ENCODE measurements at regions not wholly inside any gene's neighbourhood (a gene's known extent, or its start where the extent isn't known, plus 50 kb on each side); places are given as distances from the start of the nearest gene placed in this dataset.

DNA sequence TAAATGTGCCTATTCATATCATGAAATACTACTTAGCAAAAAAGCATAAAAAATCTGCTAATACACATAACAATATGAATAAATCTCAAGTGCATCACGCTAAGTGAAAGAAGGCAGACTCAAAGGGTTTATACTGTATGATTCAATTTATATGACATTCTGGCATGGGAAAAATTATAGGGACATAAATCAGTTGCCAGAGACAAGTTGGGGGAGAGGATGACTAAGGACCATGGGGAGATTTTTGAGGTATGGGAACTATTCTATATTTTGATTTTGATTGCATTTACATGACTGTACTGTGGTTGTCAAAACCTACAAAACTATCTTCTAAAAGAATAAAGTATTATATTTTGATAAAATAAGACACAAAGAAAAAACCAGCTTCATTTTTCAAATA, 650.3 kb upstream of the NR5A2 start:
- TF ChIP-seq SIN3A (IDR thresholded peaks at IDR 0.05; ENCODE audit: borderline replicate concordance, insufficient read depth, low read length) (no peak), POLR2AphosphoS5 (IDR thresholded peaks at IDR 0.05; ENCODE audit: low read depth, low read length) (no peak), TAF1 (IDR thresholded peaks at IDR 0.05; ENCODE audit: borderline replicate concordance, insufficient read depth, low read length) (no peak), FOXP2 (optimal IDR thresholded peaks at IDR 0.05; ENCODE audit: borderline replicate concordance, extremely low read depth, extremely low read length, insufficient read depth) (no peak)
- TF ChIP-seq, protein P1, sequence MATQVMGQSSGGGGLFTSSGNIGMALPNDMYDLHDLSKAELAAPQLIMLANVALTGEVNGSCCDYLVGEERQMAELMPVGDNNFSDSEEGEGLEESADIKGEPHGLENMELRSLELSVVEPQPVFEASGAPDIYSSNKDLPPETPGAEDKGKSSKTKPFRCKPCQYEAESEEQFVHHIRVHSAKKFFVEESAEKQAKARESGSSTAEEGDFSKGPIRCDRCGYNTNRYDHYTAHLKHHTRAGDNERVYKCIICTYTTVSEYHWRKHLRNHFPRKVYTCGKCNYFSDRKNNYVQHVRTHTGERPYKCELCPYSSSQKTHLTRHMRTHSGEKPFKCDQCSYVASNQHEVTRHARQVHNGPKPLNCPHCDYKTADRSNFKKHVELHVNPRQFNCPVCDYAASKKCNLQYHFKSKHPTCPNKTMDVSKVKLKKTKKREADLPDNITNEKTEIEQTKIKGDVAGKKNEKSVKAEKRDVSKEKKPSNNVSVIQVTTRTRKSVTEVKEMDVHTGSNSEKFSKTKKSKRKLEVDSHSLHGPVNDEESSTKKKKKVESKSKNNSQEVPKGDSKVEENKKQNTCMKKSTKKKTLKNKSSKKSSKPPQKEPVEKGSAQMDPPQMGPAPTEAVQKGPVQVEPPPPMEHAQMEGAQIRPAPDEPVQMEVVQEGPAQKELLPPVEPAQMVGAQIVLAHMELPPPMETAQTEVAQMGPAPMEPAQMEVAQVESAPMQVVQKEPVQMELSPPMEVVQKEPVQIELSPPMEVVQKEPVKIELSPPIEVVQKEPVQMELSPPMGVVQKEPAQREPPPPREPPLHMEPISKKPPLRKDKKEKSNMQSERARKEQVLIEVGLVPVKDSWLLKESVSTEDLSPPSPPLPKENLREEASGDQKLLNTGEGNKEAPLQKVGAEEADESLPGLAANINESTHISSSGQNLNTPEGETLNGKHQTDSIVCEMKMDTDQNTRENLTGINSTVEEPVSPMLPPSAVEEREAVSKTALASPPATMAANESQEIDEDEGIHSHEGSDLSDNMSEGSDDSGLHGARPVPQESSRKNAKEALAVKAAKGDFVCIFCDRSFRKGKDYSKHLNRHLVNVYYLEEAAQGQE (IDR thresholded peaks at IDR 0.05; ENCODE audit: insufficient read depth in 1 of 2, low read depth in 2 of 2, low read length in 2 of 2) = no peak

DNA sequence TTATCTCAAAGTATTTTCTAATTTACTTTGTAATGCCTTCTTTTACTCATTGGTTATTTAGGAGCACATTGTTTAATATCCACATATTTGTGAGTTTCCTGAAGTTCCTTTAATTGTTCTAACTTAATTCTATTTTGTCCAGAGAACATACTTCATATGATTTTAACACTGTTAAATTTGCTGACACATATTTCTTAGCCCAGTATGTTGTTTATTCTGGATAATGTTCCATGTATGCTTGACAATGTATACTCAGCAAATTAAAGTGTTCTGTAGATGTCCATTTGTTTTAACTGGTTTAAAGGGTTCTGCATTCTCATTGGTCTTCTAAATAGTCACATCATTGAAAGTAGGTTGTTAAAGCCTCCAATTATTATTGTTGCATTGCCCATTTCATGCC, 643.7 kb upstream of the NR5A2 start:
- TF ChIP-seq FOXP2 (optimal IDR thresholded peaks at IDR 0.05; ENCODE audit: borderline replicate concordance, extremely low read depth, extremely low read length, insufficient read depth) = no peak
- TF ChIP-seq SIN3A (IDR thresholded peaks at IDR 0.05; ENCODE audit: borderline replicate concordance, insufficient read depth, low read length) = no peak
- TF ChIP-seq TAF1 (IDR thresholded peaks at IDR 0.05; ENCODE audit: borderline replicate concordance, insufficient read depth, low read length) = no peak
- TF ChIP-seq, protein P1 (IDR thresholded peaks at IDR 0.05; ENCODE audit: insufficient read depth in 1 of 2, low read depth in 2 of 2, low read length in 2 of 2) = no peak
- no peak for TF ChIP-seq POLR2AphosphoS5 (IDR thresholded peaks at IDR 0.05; ENCODE audit: low read depth, low read length)

DNA sequence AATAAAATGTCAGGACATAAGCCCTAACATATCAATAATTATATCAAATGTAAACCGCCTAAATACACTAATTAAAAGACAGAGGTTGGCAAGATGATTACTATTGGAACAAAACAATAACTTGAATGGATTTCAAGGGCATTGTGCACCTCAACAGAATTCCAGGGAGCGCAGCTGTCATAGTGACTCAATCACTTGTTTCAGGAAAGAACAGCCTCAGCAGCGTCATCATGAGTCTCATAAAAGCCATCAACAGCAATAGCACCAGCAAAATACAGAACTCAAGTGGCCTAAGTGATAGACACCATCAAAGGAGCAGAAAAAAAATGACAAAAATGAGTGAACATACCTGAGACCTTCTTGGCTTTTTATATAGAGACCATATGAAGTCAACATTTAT, 632.7 kb upstream of the NR5A2 start:
- TF ChIP-seq FOXP2 (optimal IDR thresholded peaks at IDR 0.05; ENCODE audit: borderline replicate concordance, extremely low read depth, extremely low read length, insufficient read depth) = no peak
- TF ChIP-seq POLR2AphosphoS5 (IDR thresholded peaks at IDR 0.05; ENCODE audit: low read depth, low read length) = no peak
- TF ChIP-seq, protein P1 (IDR thresholded peaks at IDR 0.05; ENCODE audit: insufficient read depth in 1 of 2, low read depth in 2 of 2, low read length in 2 of 2) = no peak
- no peak for TF ChIP-seq SIN3A (IDR thresholded peaks at IDR 0.05; ENCODE audit: borderline replicate concordance, insufficient read depth, low read length)

DNA sequence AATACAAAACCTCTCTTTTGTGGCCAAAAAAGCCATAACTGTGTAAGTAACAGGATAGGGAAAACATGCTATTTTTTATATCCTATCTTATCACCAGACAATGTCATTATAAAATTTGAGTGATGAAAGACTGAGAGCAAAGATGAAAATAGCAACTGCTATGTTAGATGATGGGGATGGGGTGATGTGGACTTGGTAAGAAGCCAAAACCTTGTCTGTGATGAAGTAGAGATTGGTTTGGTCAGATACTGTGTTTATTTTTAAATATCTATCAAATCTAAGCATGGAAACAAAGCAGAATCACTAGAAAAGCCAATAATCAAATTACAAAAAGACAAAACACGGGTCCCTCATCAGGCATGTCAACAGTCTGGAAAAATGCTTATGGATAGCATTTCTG, 631.1 kb upstream of the NR5A2 start:
- TF ChIP-seq POLR2AphosphoS5 (IDR thresholded peaks at IDR 0.05; ENCODE audit: low read depth, low read length) = no peak
- TF ChIP-seq TAF1 (IDR thresholded peaks at IDR 0.05; ENCODE audit: borderline replicate concordance, insufficient read depth, low read length) = no peak
- TF ChIP-seq SIN3A (IDR thresholded peaks at IDR 0.05; ENCODE audit: borderline replicate concordance, insufficient read depth, low read length) = no peak
- TF ChIP-seq, protein P1 (IDR thresholded peaks at IDR 0.05; ENCODE audit: insufficient read depth in 1 of 2, low read depth in 2 of 2, low read length in 2 of 2) = no peak
- no peak for TF ChIP-seq FOXP2 (optimal IDR thresholded peaks at IDR 0.05; ENCODE audit: borderline replicate concordance, extremely low read depth, extremely low read length, insufficient read depth)

All from PFSK-1 (cell line).